DOHH2 (cell line): ENCODE measurements at regions not wholly inside any gene's neighbourhood (a gene's known extent, or its start where the extent isn't known, plus 50 kb on each side); places are given as distances from the start of the nearest gene placed in this dataset.

Source experiments
- H3F3A ChIP-seq: fragments of 200-600 bp; sonication (generic), shearing (Covaris generic); 2 replicates; pipeline ENCODE4 v1.6.0; 2016; ENCODE audit warnings: antibody characterized with exemption, mild to moderate bottlenecking; ENCODE audit not compliant: control insufficient read depth, insufficient read depth
- H3K27ac ChIP-seq: fragments of 200-600 bp; sonication (generic); 2 replicates; pipeline ENCODE4 v1.5.1; 2014; ENCODE audit warnings: low read depth, mild to moderate bottlenecking, low read length, moderate library complexity
- H3K27me3 ChIP-seq: fragments of 200-600 bp; sonication (generic); 2 replicates; pipeline ENCODE4 v1.6.1; 2014; ENCODE audit warnings: mild to moderate bottlenecking, low read length, mixed read lengths; ENCODE audit not compliant: control insufficient read depth
- H3K36me3 ChIP-seq: fragments of 200-600 bp; sonication (generic); 2 replicates; pipeline ENCODE4 v1.6.1; 2014; ENCODE audit warnings: mild to moderate bottlenecking, low read length, moderate library complexity, mixed read lengths; ENCODE audit not compliant: control insufficient read depth
- H3K4me1 ChIP-seq: fragments of 200-600 bp; sonication (generic); 2 replicates; pipeline ENCODE4 v1.6.1; 2014; ENCODE audit warnings: mild to moderate bottlenecking, low read length, mixed read lengths; ENCODE audit not compliant: control insufficient read depth
- H3K4me2 ChIP-seq: fragments of 200-600 bp; sonication (generic); 2 replicates; pipeline ENCODE4 v1.6.0; 2014; ENCODE audit warnings: mild to moderate bottlenecking, low read length, moderate library complexity
- H3K4me3 ChIP-seq: fragments of 200-600 bp; sonication (generic); 2 replicates; pipeline ENCODE4 v1.5.1; 2014; ENCODE audit warnings: mild to moderate bottlenecking, low read length, mixed read lengths
- H3K79me2 ChIP-seq: fragments of 200-600 bp; sonication (generic); 2 replicates; pipeline ENCODE4 v1.6.1; 2014; ENCODE audit warnings: mild to moderate bottlenecking, low read length, mixed read lengths; ENCODE audit not compliant: control insufficient read depth
- H3K9me2 ChIP-seq: fragments of 200-600 bp; sonication (generic); replicated peaks from 2 replicates; pipeline ENCODE4 v1.6.1; 2014; ENCODE audit warnings: mild to moderate bottlenecking, low read length, mixed read lengths; ENCODE audit not compliant: control insufficient read depth
- H3K9me3 ChIP-seq: fragments of 200-600 bp; sonication (generic); 2 replicates; pipeline ENCODE4 v1.6.1; 2014; ENCODE audit warnings: antibody characterized with exemption, low read length, mixed read lengths; ENCODE audit not compliant: control insufficient read depth, insufficient read depth
- H4K20me1 ChIP-seq: fragments of 200-600 bp; sonication (generic); 2 replicates; pipeline ENCODE4 v1.6.0; 2014; ENCODE audit warnings: low read depth, mild to moderate bottlenecking, antibody characterized with exemption, low read length, moderate library complexity; ENCODE audit not compliant: control insufficient read depth, insufficient read depth
- EZH2phosphoT487 ChIP-seq: fragments of 200-600 bp; sonication (generic); IDR thresholded peaks from 2 replicates; pipeline ENCODE4 v1.6.1; 2017; ENCODE audit warnings: borderline replicate concordance, mild to moderate bottlenecking, antibody characterized with exemption, low read length, moderate library complexity, mixed read lengths
- TF ChIP-seq, protein P1 (sequence below): fragments of 200-600 bp; sonication (generic); IDR thresholded peaks from one replicate; pipeline ENCODE4 v1.5.1; 2014; ENCODE audit warnings: antibody characterized with exemption, mild to moderate bottlenecking, low read depth, low read length; ENCODE audit not compliant: poor library complexity, severe bottlenecking

DNA sequence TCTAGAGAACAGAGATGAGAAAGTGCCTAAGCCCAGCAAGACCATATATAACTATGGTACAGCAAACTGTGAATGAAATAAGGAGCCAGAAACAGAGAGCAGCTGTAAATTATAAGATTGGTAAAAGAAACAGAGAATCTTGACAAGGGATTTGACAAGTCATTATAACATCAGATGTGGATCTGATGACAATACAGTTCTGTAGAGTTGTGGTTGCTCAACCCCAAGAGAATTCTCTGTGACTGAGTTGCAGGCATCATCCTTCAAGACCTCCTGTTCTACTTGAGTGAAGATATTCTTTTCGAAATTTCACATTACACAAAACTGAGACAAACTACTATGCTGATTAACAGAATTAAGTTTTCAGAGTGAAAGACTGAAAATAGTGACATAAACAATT lies 343.1 kb upstream of the SLC39A10 start:
- no peak overlapping the region for H3K4me3 ChIP-seq
- H3K27me3 ChIP-seq = no peaks in the 10 kb centered on the region
- no peak overlapping the region for H3K4me2 ChIP-seq
- H3K27ac ChIP-seq = no peak overlapping the region
- H3K9me2 ChIP-seq = no peaks in the 10 kb centered on the region
- no peaks in the 10 kb centered on the region for H3F3A ChIP-seq
- H3K9me3 ChIP-seq = no peaks in the 10 kb centered on the region
- no peaks in the 10 kb centered on the region for H3K79me2 ChIP-seq
- no peak for TF ChIP-seq EZH2phosphoT487
- TF ChIP-seq, protein P1, sequence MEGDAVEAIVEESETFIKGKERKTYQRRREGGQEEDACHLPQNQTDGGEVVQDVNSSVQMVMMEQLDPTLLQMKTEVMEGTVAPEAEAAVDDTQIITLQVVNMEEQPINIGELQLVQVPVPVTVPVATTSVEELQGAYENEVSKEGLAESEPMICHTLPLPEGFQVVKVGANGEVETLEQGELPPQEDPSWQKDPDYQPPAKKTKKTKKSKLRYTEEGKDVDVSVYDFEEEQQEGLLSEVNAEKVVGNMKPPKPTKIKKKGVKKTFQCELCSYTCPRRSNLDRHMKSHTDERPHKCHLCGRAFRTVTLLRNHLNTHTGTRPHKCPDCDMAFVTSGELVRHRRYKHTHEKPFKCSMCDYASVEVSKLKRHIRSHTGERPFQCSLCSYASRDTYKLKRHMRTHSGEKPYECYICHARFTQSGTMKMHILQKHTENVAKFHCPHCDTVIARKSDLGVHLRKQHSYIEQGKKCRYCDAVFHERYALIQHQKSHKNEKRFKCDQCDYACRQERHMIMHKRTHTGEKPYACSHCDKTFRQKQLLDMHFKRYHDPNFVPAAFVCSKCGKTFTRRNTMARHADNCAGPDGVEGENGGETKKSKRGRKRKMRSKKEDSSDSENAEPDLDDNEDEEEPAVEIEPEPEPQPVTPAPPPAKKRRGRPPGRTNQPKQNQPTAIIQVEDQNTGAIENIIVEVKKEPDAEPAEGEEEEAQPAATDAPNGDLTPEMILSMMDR = no peak
- H4K20me1 ChIP-seq = no peaks in the 10 kb centered on the region
- H3K36me3 ChIP-seq = no peaks in the 10 kb centered on the region
- H3K4me1 ChIP-seq = peaks cover 12% of the 10 kb centered on the region

DNA sequence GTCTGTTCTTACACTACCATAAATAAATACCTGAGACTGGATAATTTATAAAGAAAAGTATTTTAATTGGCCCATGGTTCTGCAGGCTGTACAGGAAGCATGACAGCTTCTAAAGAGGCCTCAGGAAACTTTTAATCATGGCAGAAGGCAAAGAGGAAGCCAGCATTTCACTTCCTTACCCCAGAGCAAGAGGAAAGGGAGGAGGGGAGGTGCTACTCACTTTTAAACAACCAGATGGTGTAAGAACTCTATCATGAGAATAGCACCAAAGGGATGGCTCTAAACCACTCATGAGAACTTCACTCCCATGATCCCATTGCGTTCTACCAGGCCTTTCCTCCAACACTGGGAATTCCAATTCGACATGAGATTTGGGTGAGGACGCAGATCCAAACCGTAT lies 344.4 kb upstream of the SLC39A10 start:
- no peaks in the 10 kb centered on the region for H3K27me3 ChIP-seq
- H4K20me1 ChIP-seq = no peaks in the 10 kb centered on the region
- H3K4me1 ChIP-seq = peaks cover 12% of the 10 kb centered on the region
- H3K9me3 ChIP-seq = no peaks in the 10 kb centered on the region
- TF ChIP-seq, protein P1 = no peak
- no peak for TF ChIP-seq EZH2phosphoT487
- H3K27ac ChIP-seq = no peak overlapping the region
- H3F3A ChIP-seq = no peaks in the 10 kb centered on the region
- H3K9me2 ChIP-seq = no peaks in the 10 kb centered on the region
- H3K4me2 ChIP-seq = no peak overlapping the region
- no peaks in the 10 kb centered on the region for H3K36me3 ChIP-seq
- H3K4me3 ChIP-seq = no peak overlapping the region
- no peaks in the 10 kb centered on the region for H3K79me2 ChIP-seq

DNA sequence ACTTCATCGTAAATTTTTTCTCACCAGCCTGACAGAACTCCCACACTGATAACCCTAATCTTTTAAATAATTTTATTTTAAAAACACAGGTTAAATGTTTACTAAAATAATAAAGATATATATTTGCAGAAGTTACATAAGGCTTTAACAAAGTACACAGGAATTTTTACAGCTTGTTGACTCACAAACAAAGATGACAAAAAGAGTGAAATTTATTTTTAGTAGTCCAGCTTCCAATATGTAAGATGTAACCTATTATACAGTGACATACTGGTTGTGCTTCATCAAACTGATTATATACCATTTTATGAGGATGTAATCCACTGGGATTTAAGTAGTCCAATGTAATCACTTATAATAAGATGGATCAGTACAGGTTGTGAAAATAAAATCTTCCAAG lies 348.9 kb upstream of the SLC39A10 start:
- Histone ChIP-seq H4K20me1 (no peaks in the 10 kb centered on the region), H3F3A (no peaks in the 10 kb centered on the region), H3K27me3 (0 out of 2 replicates have a peak, but pooled peaks cover 4% of the 10 kb centered on the region), H3K9me3 (no peaks in the 10 kb centered on the region), H3K79me2 (no peaks in the 10 kb centered on the region), H3K4me2 (no peak overlapping the region), H3K27ac (no peak overlapping the region), H3K9me2 (no peaks in the 10 kb centered on the region), H3K4me3 (no peak overlapping the region), H3K4me1 (no peaks in the 10 kb centered on the region), H3K36me3 (no peaks in the 10 kb centered on the region)
- TF ChIP-seq, protein P1 = no peak
- no peak for TF ChIP-seq EZH2phosphoT487

DNA sequence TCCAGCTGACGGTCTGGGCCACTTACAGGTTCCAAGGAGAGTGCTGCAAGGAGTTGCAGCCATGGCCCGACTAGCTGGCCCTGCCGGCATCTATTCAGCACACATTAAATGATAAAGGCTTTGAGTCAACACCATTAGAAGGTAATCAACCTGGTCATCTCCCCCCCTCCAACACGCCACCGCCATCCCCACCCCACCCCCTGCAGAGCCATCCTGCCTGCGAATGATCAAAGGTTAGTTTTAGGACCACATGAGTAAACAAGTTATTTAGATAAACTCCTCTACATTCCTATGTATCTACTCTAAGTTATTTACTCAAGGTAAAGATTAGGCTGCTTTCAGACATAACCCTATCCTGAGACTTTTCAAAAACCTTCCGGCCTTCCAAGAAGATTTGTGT lies 349.3 kb upstream of the SLC39A10 start:
- no peak for TF ChIP-seq EZH2phosphoT487
- TF ChIP-seq, protein P1 = no peak
- Histone ChIP-seq H3K9me2 (no peaks in the 10 kb centered on the region), H3K27ac (no peak overlapping the region)

More for the DNA sequence above, 349.3 kb upstream of the SLC39A10 start:
- H4K20me1 ChIP-seq = no peaks in the 10 kb centered on the region
- no peaks in the 10 kb centered on the region for H3K36me3 ChIP-seq
- H3F3A ChIP-seq = no peaks in the 10 kb centered on the region
- H3K4me2 ChIP-seq = no peak overlapping the region
- H3K4me1 ChIP-seq = no peaks in the 10 kb centered on the region
- H3K79me2 ChIP-seq = no peaks in the 10 kb centered on the region
- no peak overlapping the region for H3K4me3 ChIP-seq
- no peaks in the 10 kb centered on the region for H3K9me3 ChIP-seq
- H3K27me3 ChIP-seq = 0 out of 2 replicates have a peak, but pooled peaks cover 4% of the 10 kb centered on the region
